Activated T-cell treated with anti-CD3 and anti-CD28 coated beads, Interleukin-2, amount 50 U/mL, for 1 hour (primary cell): ENCODE measurements at regions not wholly inside any gene's neighbourhood (a gene's known extent, or its start where the extent isn't known, plus 50 kb on each side); places are given as distances from the start of the nearest gene placed in this dataset.

ENCODE experiments used
- DNase-seq: peaks from one replicate; pipeline ENCODE4 v3.0.0-alpha.2; 2020

- DNase-seq, result no peak
Observed at GRCh38 chr5:38093855-38094254, 164.5 kb upstream of the EGFLAM start.

- DNase-seq, result no peak
Observed at GRCh38 chr5:38086777-38087176, 171.6 kb upstream of the EGFLAM start.

GRCh38 chr5:38079620-38080402, 178.5 kb upstream of the EGFLAM start:
- DNase-seq, result no peak

GRCh38 chr5:38078161-38078560, 180.2 kb upstream of the EGFLAM start:
- no peak for DNase-seq

DNA sequence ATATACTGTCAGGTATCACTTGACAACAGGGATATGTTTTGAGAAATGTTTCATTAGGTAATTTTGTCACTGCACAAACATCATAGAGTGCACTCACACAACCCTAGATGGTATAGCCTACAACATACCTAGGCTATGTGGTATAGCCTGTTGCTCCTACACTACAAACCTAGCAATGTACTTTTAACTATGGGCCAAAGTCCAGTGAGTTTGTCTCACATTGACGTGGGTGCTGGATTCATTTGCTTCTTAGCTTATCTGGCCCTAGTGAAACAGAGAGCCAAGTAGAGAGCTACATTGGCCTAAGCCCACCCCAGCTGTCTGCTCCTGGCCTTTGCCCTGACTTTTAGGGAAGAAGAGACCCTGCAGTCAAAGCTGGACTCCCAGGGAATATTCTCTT, 180.7 kb upstream of the EGFLAM start:
- no peak for DNase-seq

GRCh38 chr5:38071831-38072694, 186.3 kb upstream of the EGFLAM start:
- DNase-seq, result no peak

GRCh38 chr5:38070304-38070950, 187.9 kb upstream of the EGFLAM start:
- DNase-seq, result no peak

DNA sequence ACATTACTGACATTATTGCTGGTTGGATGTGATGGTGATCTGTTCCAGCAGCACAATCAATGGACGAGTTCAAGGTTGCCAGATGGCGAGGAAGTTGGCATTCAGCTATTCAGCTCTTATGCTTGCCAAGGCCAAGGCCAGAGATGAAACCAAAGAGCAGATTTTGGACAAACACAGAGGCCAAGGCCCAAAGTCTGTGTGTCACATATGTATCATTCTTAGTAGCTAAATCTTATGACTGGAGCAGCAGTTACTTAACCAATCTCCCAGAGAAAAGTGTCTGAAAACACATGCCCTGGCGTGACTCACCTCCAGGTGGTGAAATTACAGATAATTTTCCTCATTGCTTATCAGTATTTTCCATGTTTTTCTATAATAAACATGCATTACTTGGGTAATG, 189.0 kb upstream of the EGFLAM start:
- DNase-seq, result no peak

- DNase-seq, result no peak
Observed at GRCh38 chr5:38060354-38060753, 198.0 kb upstream of the EGFLAM start.

DNA sequence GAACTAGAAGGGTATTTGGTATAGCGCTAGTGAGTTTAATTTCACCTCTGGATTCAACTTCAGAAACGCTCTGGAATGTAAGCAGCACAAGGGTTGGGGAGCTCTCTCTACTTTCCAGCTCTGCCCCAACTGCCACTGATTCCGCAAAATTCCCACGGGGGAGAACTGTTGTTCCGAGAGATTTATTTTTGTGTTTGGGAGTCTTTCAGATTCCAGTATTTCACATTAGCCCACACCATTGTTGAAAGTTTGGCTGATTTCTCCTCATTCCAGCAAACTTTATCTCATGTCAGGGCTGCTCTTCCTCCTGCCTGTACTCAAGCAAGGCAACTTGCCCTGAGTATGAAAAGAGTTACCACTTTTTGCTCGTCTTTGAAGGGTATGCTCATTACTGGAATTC, 198.5 kb upstream of the EGFLAM start:
- DNase-seq, result no peak

DNA sequence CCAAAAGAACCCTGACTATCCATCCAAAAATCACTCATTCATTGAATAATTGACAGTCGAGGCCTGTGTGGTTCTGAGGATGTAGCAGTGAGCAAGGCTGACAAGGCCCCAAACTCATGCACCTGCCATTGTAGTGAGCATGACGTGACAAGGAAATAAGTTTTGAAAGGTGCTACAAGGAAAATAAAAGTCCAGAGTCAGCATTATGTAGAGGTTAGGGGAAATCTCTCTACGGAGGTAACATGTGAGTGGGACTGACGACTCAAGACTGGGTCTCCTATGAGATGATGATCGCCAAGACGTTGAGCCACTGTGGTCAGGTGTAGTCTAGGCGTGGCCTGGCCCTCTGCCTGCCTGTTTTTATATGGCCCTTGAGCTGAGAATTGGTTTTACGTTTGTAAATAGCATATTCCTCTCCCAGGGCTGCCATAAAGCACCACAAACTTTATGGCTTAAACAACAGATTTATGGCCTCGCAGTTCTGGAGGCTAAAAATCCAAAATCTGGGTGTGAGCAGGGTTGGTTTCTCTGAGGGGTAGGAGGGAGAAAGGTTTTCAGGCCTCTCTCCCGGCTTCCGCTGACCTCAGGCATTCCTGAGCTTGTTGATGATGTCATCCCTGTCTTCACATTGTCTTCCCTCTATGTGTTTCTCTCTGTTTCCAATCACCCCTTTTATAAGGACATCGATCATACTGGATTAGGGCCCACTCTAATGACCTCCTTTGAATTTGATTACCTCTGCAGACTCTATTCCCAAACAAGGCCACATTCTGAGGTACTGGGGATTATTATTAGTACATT, 206.4 kb upstream of the EGFLAM start:
- DNase-seq, result no peak

- DNase-seq, result no peak
Observed at GRCh38 chr5:38048400-38048799, 208.6 kb upstream of the GDNF start.

- no peak for DNase-seq
Observed at GRCh38 chr5:38046103-38046502, 206.3 kb upstream of the GDNF start.

DNA sequence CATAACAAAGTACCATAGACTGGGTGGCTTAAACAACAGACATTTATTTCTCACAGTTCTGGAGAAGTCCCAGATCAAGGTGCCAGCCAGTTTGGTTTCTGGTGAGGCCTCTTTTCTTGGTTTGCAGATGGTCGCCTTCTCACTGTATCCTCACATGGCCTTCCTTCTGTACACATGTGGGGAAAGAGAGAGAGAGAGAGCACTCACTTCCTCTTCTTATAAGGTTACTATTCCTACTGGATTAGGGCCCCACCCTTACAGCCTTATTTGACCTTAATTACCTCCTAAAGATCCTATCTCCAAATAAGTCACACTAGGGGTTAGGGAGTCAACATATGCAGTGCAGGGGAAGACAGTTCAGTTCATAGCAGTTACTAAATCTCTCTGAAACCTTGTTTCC, 205.6 kb upstream of the GDNF start:
- DNase-seq, result no peak

DNA sequence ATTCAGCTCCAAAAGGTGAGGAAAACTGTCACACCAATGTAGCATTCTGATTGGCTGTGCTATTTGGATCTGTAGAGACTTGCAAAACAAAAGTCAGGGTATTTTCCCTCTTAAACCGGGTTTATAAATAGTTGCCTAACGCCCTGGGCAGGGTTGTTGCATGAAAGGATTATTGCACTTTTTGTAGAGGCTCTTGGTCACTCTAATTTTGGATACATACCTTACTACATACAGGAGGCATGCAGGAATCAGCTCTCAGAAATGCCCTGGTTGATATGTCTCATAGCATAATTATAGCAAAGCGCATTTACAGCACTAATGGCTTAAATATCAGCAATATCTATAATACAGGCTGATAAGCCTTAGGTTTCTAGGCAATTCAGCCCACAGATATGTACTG, 200.0 kb upstream of the GDNF start:
- DNase-seq, result no peak

- no peak for DNase-seq
Observed at GRCh38 chr5:38039091-38039490, 199.2 kb upstream of the GDNF start.

GRCh38 chr5:38036765-38037164, 196.9 kb upstream of the GDNF start:
- DNase-seq, result no peak

DNA sequence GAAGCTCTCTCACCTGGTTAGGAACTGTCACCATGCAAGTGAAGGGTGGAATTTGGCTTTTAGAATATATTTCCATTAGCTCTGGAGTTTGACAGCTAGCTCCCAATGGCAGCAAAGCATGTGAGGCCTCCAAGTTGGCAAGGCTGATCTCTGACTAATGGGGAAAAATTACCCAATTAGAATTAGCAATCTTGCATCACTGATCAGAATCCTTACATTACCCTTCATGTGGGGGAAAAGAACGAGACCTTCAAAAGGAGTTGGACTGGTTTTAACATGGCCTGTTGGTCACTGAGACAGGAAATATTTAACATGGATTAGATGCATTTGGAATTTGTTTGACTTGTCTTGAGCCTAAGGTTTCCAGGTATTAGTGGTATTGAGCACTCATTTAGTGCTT, 192.3 kb upstream of the GDNF start:
- DNase-seq, result no peak

DNA sequence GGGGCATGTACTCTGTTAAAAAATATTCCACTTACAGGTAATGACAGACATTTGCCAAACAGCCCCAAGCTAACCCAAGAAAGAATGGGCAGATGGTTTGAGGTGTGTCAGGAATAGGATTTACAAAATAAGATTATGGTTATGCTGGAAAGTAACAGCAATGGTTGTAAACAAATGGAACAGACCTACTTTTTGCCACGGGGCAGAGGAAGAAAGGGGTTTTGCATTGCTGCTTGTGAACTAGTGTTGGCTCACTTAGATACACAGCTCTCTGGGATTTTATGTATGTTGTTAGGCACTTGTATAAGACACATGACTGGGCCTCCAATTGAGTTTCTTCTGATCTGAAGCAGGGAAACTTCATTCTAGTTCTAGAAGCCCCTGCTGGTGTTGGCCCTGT, 191.5 kb upstream of the GDNF start:
- DNase-seq, result no peak

DNA sequence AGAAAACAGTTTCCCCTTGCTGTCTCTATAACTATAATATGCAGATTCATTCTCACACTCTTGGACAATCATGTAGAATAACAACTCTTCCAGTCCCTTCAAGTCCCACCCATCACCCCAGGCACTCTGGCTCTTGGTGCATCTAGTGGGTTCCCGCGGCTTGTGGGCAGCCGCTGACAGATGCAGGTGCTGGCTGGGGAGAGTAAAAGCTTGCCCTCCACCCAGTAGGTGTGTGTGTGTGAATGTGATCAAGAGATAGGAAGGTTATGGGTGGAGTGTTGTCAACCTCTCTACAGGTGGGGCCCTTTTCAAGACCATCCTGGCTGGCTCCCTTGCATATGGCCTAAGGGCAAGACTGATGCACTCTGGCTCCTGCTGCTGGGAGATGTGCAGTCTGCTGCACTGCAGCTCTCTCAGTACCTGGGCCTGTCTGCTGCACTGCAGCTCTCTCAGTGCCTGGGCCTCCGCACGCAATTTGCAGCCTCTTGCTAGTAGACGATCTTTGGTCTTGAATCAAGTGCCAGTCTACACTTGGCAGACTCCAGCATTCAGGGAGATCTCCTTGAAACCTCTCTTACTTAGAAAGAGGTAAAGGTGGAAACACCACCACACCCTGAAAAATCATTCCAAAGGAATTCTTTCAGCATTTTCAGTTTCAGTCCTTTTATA, 189.7 kb upstream of the GDNF start:
- no peak for DNase-seq

GRCh38 chr5:38023799-38024198, 184.0 kb upstream of the GDNF start:
- DNase-seq, result no peak

DNA sequence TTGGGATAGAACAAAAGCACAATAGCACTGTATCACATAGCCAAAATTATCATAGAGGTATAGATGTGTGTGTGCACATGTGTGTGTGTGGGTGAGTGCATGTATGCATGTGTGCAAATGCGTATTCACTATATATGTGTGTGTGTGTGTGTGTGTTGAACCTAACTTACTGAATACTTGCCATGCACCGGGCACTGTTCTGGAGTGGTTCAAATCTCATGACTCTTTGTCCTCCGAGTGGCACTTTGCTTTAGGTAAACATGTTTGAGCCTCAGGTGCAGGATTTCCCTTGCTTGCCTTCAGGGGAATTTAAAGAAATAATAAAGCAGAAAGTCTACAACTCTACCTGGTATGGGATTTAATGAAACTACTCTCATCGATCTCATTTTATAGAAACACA, 183.5 kb upstream of the GDNF start:
- no peak for DNase-seq
